A549 (cell line): ENCODE measurements at regions not wholly inside any gene's neighbourhood (a gene's known extent, or its start where the extent isn't known, plus 50 kb on each side); places are given as distances from the start of the nearest gene placed in this dataset.

Experiments
- ATAC-seq, 2 experiments: fragments of 200-7000 bp in 1 of 2; fragments of >200 bp in 1 of 2; cut with Nextera tagmentation in 1 of 2; cut with Tn5 transposase in 1 of 2; 3 replicates each; pipeline versions ENCODE4 v1.8.0 to v1.9.1; 2018 to 2020; ENCODE audit warnings: mild to moderate bottlenecking in 1 of 2, moderate library complexity in 1 of 2
- CTCF ChIA-PET: fragments of 300-600 bp; sonication (Branson Sonifier 250); formaldehyde crosslinking; extraction: SDS; loops from one replicate; lab custom pipeline; 2021; ENCODE audit warnings: antibody characterized with exemption, inconsistent platforms; lab: Yijun Ruan, JAX
- POLR2A ChIA-PET: fragments of 350-600 bp; formaldehyde crosslinking; extraction: SDS; loops from one replicate; lab custom pipeline; 2021; ENCODE audit warnings: antibody characterized with exemption, inconsistent platforms; lab: Yijun Ruan, JAX
- DNase-seq, 2 experiments: peaks; one replicate each; pipeline versions ENCODE4 v3.0.0 to v3.0.0-alpha.2; 2011 to 2016; ENCODE audit warnings: low read depth in 1 of 2, low spot score in 1 of 2
- FAIRE-seq: peaks from 2 replicates; lab custom pipeline; 2011; peaks lifted over from hg19 to GRCh38; lab: Jason Lieb, UNC
- H3K27ac ChIP-seq, 2 experiments: fragments of >200 bp; sonication (Bioruptor Twin); formaldehyde crosslinking; 3 replicates each; pipeline ENCODE4 v1.5.1; 2016 to 2017
- H3K4me1 ChIP-seq: fragments of >200 bp; sonication (Bioruptor Twin); formaldehyde crosslinking; 3 replicates; pipeline ENCODE4 v1.6.1; 2016
- H3K4me2 ChIP-seq: fragments of >200 bp; sonication (Bioruptor Twin); formaldehyde crosslinking; 3 replicates; pipeline ENCODE4 v1.6.1; 2016
- H3K4me3 ChIP-seq: fragments of >200 bp; sonication (Bioruptor Twin); formaldehyde crosslinking; 3 replicates; pipeline ENCODE4 v1.5.1; 2016
- H3K9me3 ChIP-seq: fragments of >200 bp; sonication (Bioruptor Twin); formaldehyde crosslinking; 3 replicates; pipeline ENCODE4 v1.6.1; 2016
- CHD4 ChIP-seq: fragments of 200-600 bp; sonication (generic); IDR thresholded peaks from 2 replicates; pipeline ENCODE4 v1.6.1; 2016; ENCODE audit warnings: antibody characterized with exemption, mild to moderate bottlenecking, borderline replicate concordance
- EHMT2 ChIP-seq: fragments of 200-600 bp; sonication (generic); IDR thresholded peaks from 2 replicates; pipeline ENCODE4 v1.6.1; 2016; ENCODE audit warnings: antibody characterized with exemption, low read depth, mild to moderate bottlenecking, moderate library complexity
- EP300 ChIP-seq, 2 experiments: fragments of >200 bp; sonication (Bioruptor Twin); formaldehyde crosslinking; IDR thresholded peaks; 2 replicates in 1 of 2; 3 replicates in 1 of 2; pipeline ENCODE4 v1.6.1; 2016 to 2017
- ESRRA ChIP-seq: fragments of 150-350 bp; IDR thresholded peaks from 2 replicates; pipeline ENCODE4 v1.6.1; 2014; ENCODE audit warnings: mild to moderate bottlenecking, low read length, borderline replicate concordance
- FOSB ChIP-seq: fragments of 250-450 bp; sonication (Bioruptor Pico); IDR thresholded peaks from 2 replicates; pipeline ENCODE4 v1.5.0; 2020; ENCODE audit warnings: mild to moderate bottlenecking, moderate library complexity
- FOSL2 ChIP-seq, 2 experiments: fragments of 450-650 bp in 1 of 2; fragments of >200 bp in 1 of 2; sonication (Bioruptor Twin) in 1 of 2; formaldehyde crosslinking; IDR thresholded peaks; 2 replicates each; pipeline versions ENCODE4 v1.5.0 to v1.6.1; 2016 to 2020; ENCODE audit warnings: mild to moderate bottlenecking in 1 of 2, moderate library complexity in 1 of 2
- GATA3 ChIP-seq: IDR thresholded peaks from 2 replicates; pipeline ENCODE4 v1.6.1; 2012; ENCODE audit warnings: borderline replicate concordance
- HEYL ChIP-seq: fragments of 250-450 bp; sonication (Bioruptor Pico); IDR thresholded peaks from 2 replicates; pipeline ENCODE4 v1.8.0; 2021; ENCODE audit warnings: mild to moderate bottlenecking, moderate library complexity
- KDM1A ChIP-seq: fragments of 200-600 bp; sonication (generic); IDR thresholded peaks from 2 replicates; pipeline ENCODE4 v1.6.1; 2016; ENCODE audit warnings: low read depth, mild to moderate bottlenecking
- MYC ChIP-seq: IDR thresholded peaks from 2 replicates; pipeline ENCODE4 v1.6.1; 2012; ENCODE audit warnings: mild to moderate bottlenecking, inconsistent platforms, low read length, improper control_type of control experiment, borderline replicate concordance
- NFE2L2 ChIP-seq: fragments of 150-350 bp; conservative IDR thresholded peaks from 2 replicates; pipeline ENCODE4 v1.6.1; 2014; ENCODE audit warnings: low read length
- POLR2A ChIP-seq: IDR thresholded peaks from 2 replicates; pipeline ENCODE4 v1.6.1; 2012; ENCODE audit warnings: mild to moderate bottlenecking, low read length
- RAD21 ChIP-seq, 2 experiments: fragments of >200 bp in 1 of 2; sonication (Bioruptor Twin) in 1 of 2; formaldehyde crosslinking in 1 of 2; IDR thresholded peaks in 1 of 2; conservative IDR thresholded peaks in 1 of 2; 2 replicates in 1 of 2; 3 replicates in 1 of 2; pipeline ENCODE4 v1.6.1; 2012 to 2018; ENCODE audit warnings: inconsistent platforms in 1 of 2
- SMC3 ChIP-seq: fragments of >200 bp; sonication (Bioruptor Twin); formaldehyde crosslinking; IDR thresholded peaks from 3 replicates; pipeline ENCODE4 v1.6.1; 2018; ENCODE audit warnings: inconsistent platforms
- ZC3H11A ChIP-seq: fragments of 450-650 bp; IDR thresholded peaks from 2 replicates; pipeline ENCODE4 v1.6.1; 2014; ENCODE audit warnings: antibody characterized with exemption, mild to moderate bottlenecking
- ZNF302 ChIP-seq: fragments of 250-450 bp; sonication (Bioruptor Pico); IDR thresholded peaks from 2 replicates; pipeline ENCODE4 v1.9.0; 2021; ENCODE audit warnings: inconsistent platforms, mild to moderate bottlenecking, moderate library complexity
- WGBS: methylation state at CpG from one replicate; pipeline ENCODE4 v1.1.6; 2017; ENCODE audit errors: missing lambda C conversion rate; 5-methylcytosine and 5-hydroxymethylcytosine counted together
- TF ChIP-seq, protein P1 (sequence below): fragments of >200 bp; sonication (Bioruptor Twin); formaldehyde crosslinking; IDR thresholded peaks from 3 replicates; pipeline ENCODE4 v1.5.1; 2016
- TF ChIP-seq, protein P2 (sequence below): IDR thresholded peaks from 2 replicates; pipeline ENCODE4 v1.6.1; 2012; ENCODE audit warnings: low read depth, borderline replicate concordance
- TF ChIP-seq, protein P3 (sequence below): fragments of 250-450 bp; sonication (Bioruptor Pico); IDR thresholded peaks from 2 replicates; pipeline ENCODE4 v1.5.0; 2020; ENCODE audit warnings: low read depth, mild to moderate bottlenecking, moderate library complexity
- TF ChIP-seq, protein P4 (sequence below): fragments of >200 bp; sonication (Bioruptor Twin); formaldehyde crosslinking; IDR thresholded peaks from 2 replicates; pipeline ENCODE4 v1.6.1; 2016

DNA sequence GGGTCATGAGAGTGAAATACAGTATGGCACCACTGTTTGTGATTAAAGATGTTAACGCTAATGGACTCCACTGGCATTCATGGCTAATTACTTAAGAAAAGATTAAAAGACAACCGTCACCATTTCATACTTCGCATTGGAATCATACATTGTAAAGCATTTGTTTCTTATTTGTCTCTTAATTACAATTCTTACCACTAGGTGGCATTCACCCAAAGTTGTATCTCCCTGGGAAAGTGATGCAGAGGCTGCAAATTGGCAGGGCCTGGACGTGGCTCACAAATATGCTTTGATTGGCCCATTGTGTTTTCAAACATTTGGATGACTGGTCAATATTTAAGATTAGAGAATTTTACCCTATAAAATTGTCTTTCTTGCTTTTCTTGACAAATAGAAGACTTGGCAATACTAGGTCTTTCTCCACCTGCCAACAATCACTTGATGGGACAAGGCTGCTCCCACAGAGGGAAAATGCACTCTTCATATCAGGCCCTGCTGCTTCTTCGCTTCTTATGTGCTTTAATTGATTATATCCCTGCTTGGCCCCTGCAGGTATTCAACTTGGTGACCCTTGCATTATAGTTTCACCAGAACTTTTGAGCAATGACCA, 72.1 kb upstream of the STARD3NL start (continued):
- TF ChIP-seq RAD21 (conservative IDR thresholded peaks at IDR 0.05 in 1 of 2, IDR thresholded peaks at IDR 0.05 in 1 of 2) (peak; percentile 50 to 57), MYC (no peak)
- TF ChIP-seq, protein P1, sequence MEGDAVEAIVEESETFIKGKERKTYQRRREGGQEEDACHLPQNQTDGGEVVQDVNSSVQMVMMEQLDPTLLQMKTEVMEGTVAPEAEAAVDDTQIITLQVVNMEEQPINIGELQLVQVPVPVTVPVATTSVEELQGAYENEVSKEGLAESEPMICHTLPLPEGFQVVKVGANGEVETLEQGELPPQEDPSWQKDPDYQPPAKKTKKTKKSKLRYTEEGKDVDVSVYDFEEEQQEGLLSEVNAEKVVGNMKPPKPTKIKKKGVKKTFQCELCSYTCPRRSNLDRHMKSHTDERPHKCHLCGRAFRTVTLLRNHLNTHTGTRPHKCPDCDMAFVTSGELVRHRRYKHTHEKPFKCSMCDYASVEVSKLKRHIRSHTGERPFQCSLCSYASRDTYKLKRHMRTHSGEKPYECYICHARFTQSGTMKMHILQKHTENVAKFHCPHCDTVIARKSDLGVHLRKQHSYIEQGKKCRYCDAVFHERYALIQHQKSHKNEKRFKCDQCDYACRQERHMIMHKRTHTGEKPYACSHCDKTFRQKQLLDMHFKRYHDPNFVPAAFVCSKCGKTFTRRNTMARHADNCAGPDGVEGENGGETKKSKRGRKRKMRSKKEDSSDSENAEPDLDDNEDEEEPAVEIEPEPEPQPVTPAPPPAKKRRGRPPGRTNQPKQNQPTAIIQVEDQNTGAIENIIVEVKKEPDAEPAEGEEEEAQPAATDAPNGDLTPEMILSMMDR = peak; percentile 75
- TF ChIP-seq, protein P2, sequence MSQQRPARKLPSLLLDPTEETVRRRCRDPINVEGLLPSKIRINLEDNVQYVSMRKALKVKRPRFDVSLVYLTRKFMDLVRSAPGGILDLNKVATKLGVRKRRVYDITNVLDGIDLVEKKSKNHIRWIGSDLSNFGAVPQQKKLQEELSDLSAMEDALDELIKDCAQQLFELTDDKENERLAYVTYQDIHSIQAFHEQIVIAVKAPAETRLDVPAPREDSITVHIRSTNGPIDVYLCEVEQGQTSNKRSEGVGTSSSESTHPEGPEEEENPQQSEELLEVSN = no peak
- TF ChIP-seq, protein P3, sequence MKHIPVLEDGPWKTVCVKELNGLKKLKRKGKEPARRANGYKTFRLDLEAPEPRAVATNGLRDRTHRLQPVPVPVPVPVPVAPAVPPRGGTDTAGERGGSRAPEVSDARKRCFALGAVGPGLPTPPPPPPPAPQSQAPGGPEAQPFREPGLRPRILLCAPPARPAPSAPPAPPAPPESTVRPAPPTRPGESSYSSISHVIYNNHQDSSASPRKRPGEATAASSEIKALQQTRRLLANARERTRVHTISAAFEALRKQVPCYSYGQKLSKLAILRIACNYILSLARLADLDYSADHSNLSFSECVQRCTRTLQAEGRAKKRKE = no peak

DNA sequence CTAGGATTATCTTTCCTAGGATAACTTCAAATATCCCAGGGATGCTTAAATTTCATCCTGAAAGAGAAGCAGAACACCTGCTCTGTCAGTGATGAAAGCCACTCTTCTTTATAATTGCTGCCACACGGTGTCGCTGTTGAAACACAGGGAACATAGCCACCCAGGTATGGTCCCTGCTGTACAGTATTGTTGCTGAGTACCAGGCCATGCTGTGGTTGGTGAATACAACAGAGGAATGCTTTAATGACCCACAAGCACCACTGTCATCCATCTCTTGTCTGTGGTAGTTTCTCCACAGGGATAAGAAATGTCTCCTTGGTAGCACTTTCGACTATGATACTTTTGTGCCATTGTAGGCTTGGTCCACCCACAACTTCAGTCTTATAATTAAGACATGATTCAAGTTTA, 70.6 kb upstream of the STARD3NL start:
- WGBS = 30% methylated on average over 3 of the region's 3 CpGs
- peak; percentile 95 to 97 for ATAC-seq
- CTCF ChIA-PET = interaction anchor here (0.8 to 6.3 kb wide), 19 partner anchors 13 to 262 kb away, joined by 3 to 60 read pairs (median 4); partner anchors contain the start of genes EPDR1 and SFRP4

DNA sequence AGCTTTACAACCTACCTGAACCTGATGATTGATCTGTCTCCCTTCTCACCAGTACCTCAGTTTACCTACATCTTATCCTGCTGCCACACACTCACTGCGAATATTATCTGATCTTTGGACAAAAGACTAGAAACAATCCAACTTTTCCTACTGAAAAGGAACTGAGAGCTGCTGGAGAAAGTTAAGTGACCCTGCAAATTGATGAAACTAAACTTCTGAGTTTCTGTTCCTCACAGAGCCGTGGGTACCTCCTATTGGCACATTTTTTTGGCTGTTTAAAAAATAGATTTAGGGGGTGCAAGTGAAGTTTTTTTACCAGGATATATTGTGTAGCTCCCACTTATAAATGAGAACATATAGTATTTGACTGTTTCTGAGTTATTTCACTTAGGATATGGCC, 66.0 kb upstream of the STARD3NL start:
- Histone ChIP-seq H3K4me1 (no peaks in the 10 kb centered on the region), H3K4me3 (no peak overlapping the region), H3K27ac (no peak overlapping the region), H3K9me3 (no peaks in the 10 kb centered on the region), H3K4me2 (no peak overlapping the region)
- ATAC-seq = no peak
- DNase-seq = no peak
- POLR2A ChIA-PET = no interaction called here
- no peak for TF ChIP-seq GATA3
- TF ChIP-seq RAD21 (conservative IDR thresholded peaks at IDR 0.05 in 1 of 2, IDR thresholded peaks at IDR 0.05 in 1 of 2) = no peak
- TF ChIP-seq NFE2L2 = no peak
- TF ChIP-seq CHD4 = no peak
- TF ChIP-seq FOSB (CRISPR knock-in tag) = no peak
- no peak for TF ChIP-seq EP300 (IDR thresholded peaks at IDR 0.05)
- TF ChIP-seq ZC3H11A = no peak
- TF ChIP-seq MYC = no peak
- no peak for TF ChIP-seq ZNF302 (CRISPR knock-in tag)
- no peak for TF ChIP-seq FOSL2 (IDR thresholded peaks at IDR 0.05)
- TF ChIP-seq FOSL2 (CRISPR knock-in tag; IDR thresholded peaks at IDR 0.05) = no peak
- TF ChIP-seq, protein P4, sequence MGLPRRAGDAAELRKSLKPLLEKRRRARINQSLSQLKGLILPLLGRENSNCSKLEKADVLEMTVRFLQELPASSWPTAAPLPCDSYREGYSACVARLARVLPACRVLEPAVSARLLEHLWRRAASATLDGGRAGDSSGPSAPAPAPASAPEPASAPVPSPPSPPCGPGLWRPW = no peak
- no peak for TF ChIP-seq EHMT2
- TF ChIP-seq KDM1A = no peak
- no peak for TF ChIP-seq POLR2A
- no peak for TF ChIP-seq ESRRA
- FAIRE-seq = no peak
- WGBS = 51% methylated on average over 2 of the region's 2 CpGs
- CTCF ChIA-PET = interaction anchor here (0.7 to 6.3 kb wide), 3 partner anchors 105 to 206 kb away, joined by 3 to 60 read pairs (median 5); no protein-coding TSS in a partner anchor

More for the DNA sequence above, 70.6 kb upstream of the STARD3NL start:
- H3K4me2 ChIP-seq = no peak overlapping the region
- FAIRE-seq (peak; percentile 74), DNase-seq (peak; percentile 58 to 61)
- POLR2A ChIA-PET = no interaction called here
- H3K4me1 ChIP-seq = no peaks in the 10 kb centered on the region
- H3K27ac ChIP-seq = no peak overlapping the region
- H3K4me3 ChIP-seq = no peak overlapping the region
- no peaks in the 10 kb centered on the region for H3K9me3 ChIP-seq
- TF ChIP-seq SMC3 (peak; percentile 86), RAD21 (conservative IDR thresholded peaks at IDR 0.05 in 1 of 2, IDR thresholded peaks at IDR 0.05 in 1 of 2) (peak; percentile 84 to 86), EP300 (IDR thresholded peaks at IDR 0.05) (no peak), POLR2A (no peak), HEYL (CRISPR knock-in tag) (no peak)
- TF ChIP-seq, protein P1 = peak; percentile 91
